H1 (cell line): ENCODE measurements at regions not wholly inside any gene's neighbourhood (a gene's known extent, or its start where the extent isn't known, plus 50 kb on each side); places are given as distances from the start of the nearest gene placed in this dataset.

Experiments
- CTCF ChIA-PET: fragments of 300-600 bp; sonication (Branson Sonifier 250); formaldehyde crosslinking; loops from one replicate; lab custom pipeline; 2021; ENCODE audit not compliant: partially characterized antibody; lab: Charles Lee
- POLR2A ChIA-PET: fragments of 300-600 bp; sonication (Branson Sonifier 250); formaldehyde crosslinking; loops from one replicate; lab custom pipeline; 2021; ENCODE audit warnings: inconsistent platforms; ENCODE audit not compliant: partially characterized antibody; lab: Charles Lee
- DNase-seq, 2 experiments: peaks; one replicate each; pipeline versions ENCODE4 v3.0.0 to v3.0.0-alpha.2; 2010 to 2022; ENCODE audit warnings: low spot score in 2 of 2, low read depth in 1 of 2, mixed read lengths in 1 of 2
- FAIRE-seq: peaks from 2 replicates; lab custom pipeline; 2011; peaks lifted over from hg19 to GRCh38; lab: Jason Lieb, UNC
- H2AFZ ChIP-seq: 2 replicates; pipeline ENCODE4 v1.8.1; 2012; ENCODE audit warnings: low read length, inconsistent platforms
- H2AK5ac ChIP-seq: 2 replicates; pipeline ENCODE4 v1.6.1; 2013; ENCODE audit warnings: low read depth, low read length
- H2BK120ac ChIP-seq: replicated peaks from 2 replicates; pipeline ENCODE3; 2013; ENCODE audit warnings: low read depth, low read length, inconsistent platforms
- H2BK12ac ChIP-seq: 2 replicates; pipeline ENCODE4 v1.6.1; 2013; ENCODE audit warnings: low read depth, low read length
- H2BK15ac ChIP-seq: 2 replicates; pipeline ENCODE4 v1.6.1; 2013; ENCODE audit warnings: low read length
- H2BK20ac ChIP-seq: 2 replicates; pipeline ENCODE4 v1.6.1; 2013; ENCODE audit warnings: low read length
- H2BK5ac ChIP-seq: 2 replicates; pipeline ENCODE4 v1.6.1; 2013; ENCODE audit warnings: low read depth, low read length
- H3K14ac ChIP-seq: 2 replicates; pipeline ENCODE4 v1.6.1; 2013; ENCODE audit warnings: inconsistent platforms; ENCODE audit not compliant: insufficient read length
- H3K18ac ChIP-seq: 2 replicates; pipeline ENCODE4 v1.6.1; 2013; ENCODE audit warnings: low read length; ENCODE audit errors: extremely low read depth
- H3K23ac ChIP-seq: 2 replicates; pipeline ENCODE4 v1.6.1; 2013; ENCODE audit warnings: inconsistent platforms; ENCODE audit not compliant: insufficient read length
- H3K23me2 ChIP-seq: 2 replicates; pipeline ENCODE4 v1.6.1; 2013; ENCODE audit warnings: low read depth, low read length
- H3K27ac ChIP-seq: 2 replicates; pipeline ENCODE4 v1.6.1; 2011; ENCODE audit warnings: low read depth, low read length, inconsistent platforms
- H3K27me3 ChIP-seq, 4 experiments: replicated peaks in 1 of 4; 1 replicate in 1 of 4; 2 replicates in 3 of 4; pipeline versions ENCODE4 v1.6.1 to v1.8.1; 2011 to 2013; ENCODE audit warnings: low read length in 3 of 4, mild to moderate bottlenecking in 3 of 4, inconsistent platforms in 2 of 4, mixed read lengths in 2 of 4, moderate library complexity in 1 of 4; ENCODE audit not compliant: control insufficient read depth in 3 of 4, insufficient read depth in 3 of 4; ENCODE audit errors: extremely low read depth in 1 of 4
- H3K36me3 ChIP-seq, 4 experiments: 2 replicates each; pipeline versions ENCODE4 v1.6.1 to v1.8.1; 2011 to 2013; ENCODE audit warnings: mild to moderate bottlenecking in 4 of 4, low read length in 3 of 4, moderate library complexity in 2 of 4, control low read depth in 1 of 4, inconsistent platforms in 1 of 4; ENCODE audit not compliant: insufficient read depth in 4 of 4, control insufficient read depth in 2 of 4
- H3K4ac ChIP-seq: replicated peaks from 2 replicates; pipeline ENCODE3; 2013; ENCODE audit warnings: low read length, low read depth, mixed read lengths, inconsistent platforms; ENCODE audit not compliant: insufficient read length
- H3K4me1 ChIP-seq, 4 experiments: replicated peaks in 1 of 4; 1 replicate in 1 of 4; 2 replicates in 3 of 4; pipeline versions ENCODE4 v1.6.1 to v1.8.1; 2011 to 2013; ENCODE audit warnings: low read length in 3 of 4, inconsistent platforms in 2 of 4, mixed read lengths in 1 of 4; ENCODE audit not compliant: insufficient read depth in 4 of 4, control insufficient read depth in 3 of 4
- H3K4me2 ChIP-seq, 2 experiments: 2 replicates each; pipeline versions ENCODE4 v1.6.1 to v1.8.1; 2011 to 2013; ENCODE audit warnings: low read depth in 2 of 2, low read length in 2 of 2, control low read depth in 1 of 2, inconsistent platforms in 1 of 2, mild to moderate bottlenecking in 1 of 2; ENCODE audit not compliant: insufficient read depth in 1 of 2
- H3K4me3 ChIP-seq, 4 experiments: fragments of 200-600, 300-600 bp in 1 of 4; sonication (generic), shearing (Covaris generic), sonication (Bioruptor Twin) in 1 of 4; 2 replicates each; pipeline versions ENCODE4 v1.5.1 to v1.8.1; 2011 to 2016; ENCODE audit warnings: low read length in 4 of 4, low read depth in 3 of 4, control low read depth in 2 of 4, inconsistent platforms in 2 of 4, mild to moderate bottlenecking in 2 of 4, mixed read lengths in 1 of 4, moderate library complexity in 1 of 4; ENCODE audit not compliant: insufficient read depth in 2 of 4; ENCODE audit errors: extremely low read depth in 1 of 4
- H3K56ac ChIP-seq: replicated peaks from 2 replicates; pipeline ENCODE3; 2013; ENCODE audit warnings: low read depth, mild to moderate bottlenecking, mixed read lengths, low read length, inconsistent platforms; ENCODE audit not compliant: insufficient read length
- H3K79me1 ChIP-seq: 2 replicates; pipeline ENCODE4 v1.6.1; 2013; ENCODE audit warnings: low read depth, low read length, control low read depth
- H3K79me2 ChIP-seq, 2 experiments: 2 replicates each; pipeline versions ENCODE4 v1.6.1 to v1.8.1; 2012 to 2013; ENCODE audit warnings: low read length in 2 of 2, mild to moderate bottlenecking in 2 of 2, inconsistent platforms in 1 of 2; ENCODE audit not compliant: insufficient read depth in 2 of 2, control insufficient read depth in 1 of 2
- H3K9ac ChIP-seq, 4 experiments: replicated peaks in 1 of 4; 1 replicate in 1 of 4; 2 replicates in 3 of 4; pipeline versions ENCODE4 v1.6.1 to v1.8.1; 2011 to 2013; ENCODE audit warnings: low read depth in 3 of 4, low read length in 3 of 4, control low read depth in 2 of 4, mild to moderate bottlenecking in 2 of 4, moderate library complexity in 2 of 4, inconsistent platforms in 1 of 4; ENCODE audit errors: extremely low read depth in 1 of 4
- H3K9me3 ChIP-seq, 2 experiments: 2 replicates each; pipeline versions ENCODE4 v1.6.1 to v1.8.1; 2012 to 2013; ENCODE audit warnings: mild to moderate bottlenecking in 2 of 2, moderate library complexity in 2 of 2, control low read depth in 1 of 2, inconsistent platforms in 1 of 2, low read depth in 1 of 2, low read length in 1 of 2, mixed read lengths in 1 of 2; ENCODE audit not compliant: insufficient read depth in 2 of 2
- H4K20me1 ChIP-seq, 2 experiments: replicated peaks in 1 of 2; 2 replicates each; pipeline versions ENCODE3 to v1.8.1; 2011 to 2013; ENCODE audit warnings: inconsistent platforms in 2 of 2, low read length in 2 of 2, mild to moderate bottlenecking in 1 of 2; ENCODE audit not compliant: insufficient read depth in 2 of 2, control insufficient read depth in 1 of 2
- H4K5ac ChIP-seq: 2 replicates; pipeline ENCODE4 v1.6.1; 2013; ENCODE audit warnings: low read length, low read depth, mixed read lengths, inconsistent platforms; ENCODE audit not compliant: insufficient read length
- H4K8ac ChIP-seq: 2 replicates; pipeline ENCODE4 v1.8.0; 2013; ENCODE audit warnings: mild to moderate bottlenecking, moderate library complexity, low read length, inconsistent platforms; ENCODE audit not compliant: insufficient read depth; ENCODE audit errors: extremely low read depth
- H4K91ac ChIP-seq: replicated peaks from 2 replicates; pipeline ENCODE3; 2013; ENCODE audit warnings: low read length, mixed read lengths, inconsistent platforms; ENCODE audit not compliant: insufficient read length
- E2F6 ChIP-seq: IDR thresholded peaks from 2 replicates; pipeline ENCODE4 v1.6.1; 2012; ENCODE audit warnings: inconsistent platforms
- GABPA ChIP-seq: IDR thresholded peaks from 2 replicates; pipeline ENCODE4 v1.6.1; 2011; ENCODE audit warnings: mild to moderate bottlenecking, low read length, moderate library complexity, borderline replicate concordance; ENCODE audit not compliant: insufficient read depth
- WGBS, 2 experiments: shearing (Covaris generic) in 1 of 2; methylation state at CpG; one replicate each; pipeline versions ENCODE4 v1.1.6 to v1.1.7; 2013 to 2015; ENCODE audit warnings: low lambda C conversion rate in 2 of 2, mixed read lengths in 2 of 2, inconsistent platforms in 1 of 2, low coverage in 1 of 2, missing lambda C conversion rate in 1 of 2; ENCODE audit not compliant: insufficient replicate concordance in 2 of 2, insufficient coverage in 1 of 2, insufficient read length in 1 of 2; ENCODE audit errors: extremely low coverage in 1 of 2, missing lambda C conversion rate in 1 of 2; 5-methylcytosine and 5-hydroxymethylcytosine counted together

- no peaks in the 10 kb centered on the region for H3K79me2 ChIP-seq
- H4K20me1 ChIP-seq, result no peaks in the 10 kb centered on the region
- no peaks in the 10 kb centered on the region for H3K36me3 ChIP-seq
- H3K4me3 ChIP-seq, result no peak overlapping the region
- no peak overlapping the region for H3K23ac ChIP-seq
- H2BK5ac ChIP-seq, result no peak overlapping the region
- H3K56ac ChIP-seq, result no peak overlapping the region
- H2BK20ac ChIP-seq, result no peak overlapping the region
- H3K4ac ChIP-seq, result no peak overlapping the region
- WGBS, 2 experiments, result 86% methylated on average over 3 of the region's 3 CpGs; no CpG with 5 or more reads in 1 of the 2 experiments
- no peak overlapping the region for H2BK12ac ChIP-seq
- H2BK120ac ChIP-seq, result no peak overlapping the region
- no peak overlapping the region for H2AK5ac ChIP-seq
- TF ChIP-seq E2F6, result no peak
- TF ChIP-seq GABPA, result no peak
- no peak overlapping the region for H3K4me2 ChIP-seq
- H2BK15ac ChIP-seq, result no peak overlapping the region
- POLR2A ChIA-PET, result no interaction called here
- H3K9ac ChIP-seq, result no peak overlapping the region
- H4K5ac ChIP-seq, result no peak overlapping the region
- no peak overlapping the region for H3K27ac ChIP-seq
- FAIRE-seq, result no peak
- no peaks in the 10 kb centered on the region for H3K9me3 ChIP-seq
- no peak overlapping the region for H3K14ac ChIP-seq
- H4K91ac ChIP-seq, result no peak overlapping the region
- H3K4me1 ChIP-seq, result peaks cover 0 to 5% (median 3%) of the 10 kb centered on the region in 4 experiments; a peak in 2 of 7 replicates
- no peaks in the 10 kb centered on the region for H3K79me1 ChIP-seq
- no peak overlapping the region for H4K8ac ChIP-seq
- H3K18ac ChIP-seq, result no peak overlapping the region
- H3K27me3 ChIP-seq, result no peaks in the 10 kb centered on the region
- CTCF ChIA-PET, result no interaction called here
- no peak overlapping the region for H2AFZ ChIP-seq
- no peaks in the 10 kb centered on the region for H3K23me2 ChIP-seq
- no peak for DNase-seq
Observed at GRCh38 chr3:176412771-176413170, 784.5 kb downstream of the TBL1XR1 start.
